ENCODE measurements at regions not wholly inside any gene's neighbourhood (a gene's known extent, or its start where the extent isn't known, plus 50 kb on each side); places are given as distances from the start of the nearest gene placed in this dataset.
A peak's percentile ranks its signal among the peaks of the same experiment; 100 is the strongest.
"Not testable (repeated sequence)": the region's sequence is repeated elsewhere in the genome, so short reads cannot be mapped to it uniquely, and the experiment has no call there.

- H3K4me3 ChIP-seq (ENCODE audit: low read depth, low read length), result no peak overlapping the region
- no peak for DNase-seq (ENCODE audit: low read depth)
These were observed 355.6 kb upstream of the NUPR2 start for GRCh38 chr7:56471811-56472210.

DNA sequence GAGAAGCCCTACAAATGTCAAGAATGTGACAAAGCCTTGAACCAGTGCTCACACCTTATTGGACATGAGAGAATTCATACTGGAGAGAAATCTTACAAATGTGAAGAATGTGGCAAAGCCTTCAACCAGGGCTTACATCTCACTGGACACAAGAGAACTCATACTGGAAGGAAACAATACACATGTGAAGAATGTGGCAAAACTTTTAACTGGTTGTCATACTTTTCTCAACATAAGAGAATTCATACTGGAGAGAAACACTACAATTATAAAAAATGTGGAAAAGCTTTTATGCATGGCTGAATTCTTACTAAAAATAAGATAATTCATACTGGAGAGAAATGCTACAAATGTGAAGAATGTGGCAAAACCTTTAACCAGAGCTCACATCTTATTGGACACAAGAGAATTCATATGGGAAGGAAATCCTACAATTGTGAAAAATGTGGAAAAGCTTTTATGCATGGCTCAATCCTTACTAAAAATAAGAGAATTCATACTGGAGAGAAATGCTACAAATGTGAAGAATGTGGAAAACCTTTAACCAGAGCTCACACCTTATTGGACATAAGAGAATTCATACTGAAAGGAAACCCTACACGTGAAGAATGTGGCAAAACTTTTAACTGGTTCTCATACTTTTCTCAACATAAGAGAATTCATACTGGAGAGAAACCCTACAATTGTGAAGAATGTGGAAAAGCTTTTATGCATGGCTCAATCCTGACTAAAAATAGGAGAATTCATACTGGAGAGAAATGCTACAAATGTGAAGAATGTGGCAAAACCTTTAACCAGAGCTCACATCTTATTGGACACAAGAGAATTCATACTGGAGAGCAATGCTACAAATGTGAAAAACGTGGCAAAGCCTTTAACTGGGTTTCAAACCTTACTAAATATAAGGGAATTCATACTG is 350.6 kb upstream of the NUPR2 start:
- not testable (repeated sequence) for DNase-seq (ENCODE audit: low read depth); H3K4me3 ChIP-seq (ENCODE audit: low read depth, low read length)

GRCh38 chr7:56449762-56450161 is 333.5 kb upstream of the NUPR2 start:
- H3K4me3 ChIP-seq (ENCODE audit: low read depth, low read length), result no peak overlapping the region
- DNase-seq (ENCODE audit: low read depth), result no peak

GRCh38 chr7:56447864-56448693 is 331.9 kb upstream of the NUPR2 start:
- DNase-seq (ENCODE audit: low read depth), result no peak
- H3K4me3 ChIP-seq (ENCODE audit: low read depth, low read length), result no peak overlapping the region

GRCh38 chr7:56420528-56420927 is 304.3 kb upstream of the NUPR2 start:
- not testable (repeated sequence) for DNase-seq (ENCODE audit: low read depth); H3K4me3 ChIP-seq (ENCODE audit: low read depth, low read length)

DNA sequence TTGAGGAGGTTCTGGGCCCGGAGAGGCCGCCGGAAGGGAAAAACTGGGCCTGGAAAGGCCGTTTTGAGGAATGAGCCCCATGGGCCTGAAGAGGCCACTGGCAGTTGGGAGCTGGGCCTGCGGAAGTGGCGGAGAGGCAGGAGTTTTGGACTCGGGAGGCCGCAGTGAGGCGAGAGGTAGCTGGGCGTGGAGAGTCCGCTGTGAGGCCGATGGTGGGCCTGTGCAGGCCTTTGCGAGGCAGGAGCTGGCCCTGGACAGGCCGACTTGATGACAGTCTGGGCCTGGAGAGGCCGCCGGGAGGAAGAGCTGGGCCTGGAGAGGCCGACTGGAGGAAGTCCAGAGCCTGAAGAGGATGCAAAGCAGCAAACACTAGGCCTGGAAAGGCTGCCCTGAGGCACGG is 259.0 kb upstream of the NUPR2 start:
- H3K4me3 ChIP-seq (ENCODE audit: low read depth, low read length), result no peak overlapping the region
- no peak for DNase-seq (ENCODE audit: low read depth)

- not testable (repeated sequence) for DNase-seq (ENCODE audit: low read depth); H3K4me3 ChIP-seq (ENCODE audit: low read depth, low read length)
These were observed 258.4 kb upstream of the NUPR2 start for GRCh38 chr7:56374666-56375065.

DNA sequence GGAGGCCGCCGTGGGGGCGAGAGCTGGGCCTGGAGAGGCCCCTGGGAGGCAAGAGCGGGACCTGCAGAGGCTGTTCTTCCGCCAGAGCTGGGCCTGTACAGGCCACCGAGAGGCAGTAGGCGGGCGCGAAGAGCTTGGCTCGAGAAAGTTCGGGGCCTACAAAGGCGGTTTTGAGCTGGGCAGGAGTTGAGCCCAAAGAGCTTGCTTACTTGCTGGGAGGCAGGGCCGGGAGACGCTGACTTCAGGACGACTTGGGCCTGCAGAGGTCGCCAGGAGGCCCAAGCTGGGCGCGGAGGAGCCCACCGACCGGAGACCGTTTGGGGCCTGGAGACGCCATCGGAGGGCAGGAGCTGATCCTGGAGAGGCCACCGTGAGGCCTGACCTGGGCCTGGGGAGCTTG is 257.1 kb upstream of the NUPR2 start:
- not testable (repeated sequence) for DNase-seq (ENCODE audit: low read depth); H3K4me3 ChIP-seq (ENCODE audit: low read depth, low read length)

- not testable (repeated sequence) for DNase-seq (ENCODE audit: low read depth)
These were observed 255.6 kb upstream of the NUPR2 start for GRCh38 chr7:56371792-56372191.

GRCh38 chr7:56370208-56370872 is 254.1 kb upstream of the NUPR2 start:
- not testable (repeated sequence) for DNase-seq (ENCODE audit: low read depth); H3K4me3 ChIP-seq (ENCODE audit: low read depth, low read length)

More at GRCh38 chr7:56371792-56372191, 255.6 kb upstream of the NUPR2 start:
- H3K4me3 ChIP-seq (ENCODE audit: low read depth, low read length), result not testable (repeated sequence)

- DNase-seq (ENCODE audit: low read depth); H3K4me3 ChIP-seq (ENCODE audit: low read depth, low read length): not testable (repeated sequence)
These were observed 251.7 kb upstream of the NUPR2 start for GRCh38 chr7:56367914-56368313.

GRCh38 chr7:56367411-56367810 is 251.2 kb upstream of the NUPR2 start:
- DNase-seq (ENCODE audit: low read depth), result not testable (repeated sequence)

DNA sequence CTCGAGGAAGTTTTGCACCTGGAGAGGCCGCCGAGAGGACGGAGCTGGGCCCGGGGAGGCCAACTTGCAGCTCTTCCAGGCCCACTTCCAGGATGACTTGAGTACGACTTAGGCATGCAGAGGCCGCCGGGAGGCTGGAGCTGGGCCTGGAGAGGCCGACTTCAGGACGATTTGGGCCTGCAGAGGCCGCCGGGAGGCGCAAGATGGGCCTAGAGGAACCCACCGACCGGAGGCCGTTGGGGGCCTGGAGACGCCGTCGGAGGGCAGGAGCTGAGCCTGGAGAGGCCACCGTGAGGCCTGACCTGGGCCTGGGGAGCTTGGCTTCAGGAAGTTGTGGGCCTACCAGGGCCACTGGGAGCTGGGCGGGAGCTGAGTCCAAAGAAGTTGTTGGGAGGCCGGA is 250.5 kb upstream of the NUPR2 start:
- not testable (repeated sequence) for DNase-seq (ENCODE audit: low read depth); H3K4me3 ChIP-seq (ENCODE audit: low read depth, low read length)

More at GRCh38 chr7:56367411-56367810, 251.2 kb upstream of the NUPR2 start:
- H3K4me3 ChIP-seq (ENCODE audit: low read depth, low read length), result not testable (repeated sequence)

DNA sequence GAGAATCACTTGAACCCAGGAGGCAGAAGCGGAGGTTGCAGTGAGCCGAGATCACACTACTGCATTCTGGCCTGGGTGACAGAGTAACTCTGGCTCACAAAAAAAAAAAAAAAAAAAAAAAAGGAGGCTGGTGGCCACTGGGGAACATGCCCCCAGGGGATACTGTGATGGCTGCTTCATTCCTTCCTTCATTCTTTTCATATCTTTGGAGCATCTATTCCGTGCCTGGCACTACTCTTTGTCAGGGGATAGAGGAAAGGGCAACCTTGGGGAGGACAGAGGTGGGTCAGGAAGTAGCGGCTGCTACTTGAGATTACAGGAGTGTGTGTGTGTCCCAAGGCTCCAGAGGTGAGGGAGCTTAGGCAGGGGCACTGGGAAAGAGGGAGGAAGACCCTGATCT is 236.4 kb upstream of the NUPR2 start:
- not testable (repeated sequence) for DNase-seq (ENCODE audit: low read depth); H3K4me3 ChIP-seq (ENCODE audit: low read depth, low read length)

- H3K4me3 ChIP-seq (ENCODE audit: low read depth, low read length); DNase-seq (ENCODE audit: low read depth): not testable (repeated sequence)
These were observed 235.0 kb upstream of the NUPR2 start for GRCh38 chr7:56351181-56351580.

DNA sequence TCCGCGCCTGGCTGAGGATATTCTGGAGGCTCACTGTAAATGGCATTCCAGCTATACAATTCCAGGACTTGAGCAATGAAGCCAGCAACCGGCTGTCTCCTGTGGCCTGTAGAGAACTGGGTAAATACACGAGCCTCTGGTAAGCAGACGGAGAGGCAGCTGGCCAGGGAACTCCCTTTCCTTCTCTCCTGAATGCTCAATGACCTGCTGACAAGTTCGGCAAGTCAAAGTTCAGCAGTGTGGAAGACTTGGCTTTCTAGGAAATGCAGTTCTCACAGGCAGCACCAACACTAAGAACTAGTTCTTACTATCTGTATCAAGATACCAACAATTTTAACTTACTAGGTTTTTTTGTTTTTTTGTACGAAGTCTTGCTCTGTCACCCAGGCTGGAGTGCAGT is 232.1 kb upstream of the NUPR2 start:
- H3K4me3 ChIP-seq (ENCODE audit: low read depth, low read length); DNase-seq (ENCODE audit: low read depth): not testable (repeated sequence)

- DNase-seq (ENCODE audit: low read depth); H3K4me3 ChIP-seq (ENCODE audit: low read depth, low read length): not testable (repeated sequence)
These were observed 212.1 kb upstream of the NUPR2 start for GRCh38 chr7:56328327-56328726.

DNA sequence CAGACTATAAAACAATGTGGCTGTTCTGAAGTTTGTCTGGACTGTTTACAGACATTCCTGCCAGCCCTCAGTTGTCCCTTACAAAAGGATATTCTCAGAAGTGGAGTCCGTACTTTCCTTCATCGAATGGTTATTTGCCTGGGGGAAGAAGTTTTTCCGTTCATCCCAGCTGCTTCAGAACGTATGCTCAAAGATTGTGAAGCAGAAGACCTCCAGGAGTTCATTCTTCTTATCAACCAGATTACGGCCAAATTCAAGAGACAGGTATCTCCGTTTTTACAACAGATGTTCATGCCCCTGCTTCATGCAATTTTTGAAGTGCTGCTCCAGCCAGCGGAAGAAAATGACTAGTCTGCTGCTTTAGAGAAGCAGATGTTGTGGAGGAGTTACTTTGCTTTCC is 174.3 kb upstream of the NUPR2 start:
- no peak overlapping the region for H3K4me3 ChIP-seq (ENCODE audit: low read depth, low read length)
- DNase-seq (ENCODE audit: low read depth), result no peak

DNA sequence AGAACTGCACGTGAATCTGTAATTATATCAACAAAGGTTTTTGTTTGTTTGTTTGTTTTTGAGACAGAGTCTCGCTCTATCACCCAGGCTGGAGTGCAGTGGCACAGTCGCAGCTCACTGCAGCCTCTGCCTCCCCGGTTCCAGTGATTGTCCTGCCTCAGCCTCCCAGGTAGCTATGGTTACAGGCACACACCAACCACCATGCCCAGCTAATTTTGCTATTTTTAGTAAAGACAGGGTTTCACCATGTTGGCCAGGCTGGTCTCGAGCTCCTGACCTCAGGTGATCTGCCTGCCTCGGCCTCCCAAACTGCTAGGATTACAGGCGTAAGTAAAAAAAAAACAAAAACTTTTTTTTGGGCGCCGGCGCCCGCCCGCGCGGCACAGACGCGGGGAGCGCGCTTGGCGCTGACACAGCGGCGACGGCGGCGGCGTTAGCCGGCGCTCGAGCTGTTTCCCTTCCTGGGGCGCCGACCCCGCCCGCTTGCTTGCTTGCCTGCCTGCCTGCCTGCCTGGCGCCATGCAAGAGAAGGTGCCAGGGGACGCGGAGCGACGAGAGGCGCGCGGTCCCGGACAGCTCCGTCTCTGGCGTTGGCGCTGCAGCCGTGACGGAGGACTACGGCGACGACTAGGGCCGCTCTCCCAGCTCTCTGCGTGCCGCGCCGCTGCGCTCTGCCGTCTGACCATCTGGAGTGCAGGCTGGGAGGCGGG is 171.4 kb upstream of the NUPR2 start:
- peak overlapping the region; percentile 20 for H3K4me3 ChIP-seq (ENCODE audit: low read depth, low read length)
- no peak for DNase-seq (ENCODE audit: low read depth)

Data from skeletal muscle cell (primary cell).